Erythroblast (primary cell): ENCODE measurements at regions not wholly inside any gene's neighbourhood (a gene's known extent, or its start where the extent isn't known, plus 50 kb on each side); places are given as distances from the start of the nearest gene placed in this dataset.

Source experiments
- GATA1 ChIP-seq: IDR thresholded peaks from 2 replicates; pipeline ENCODE4 v1.6.1; 2011; ENCODE audit warnings: low read depth, mild to moderate bottlenecking, control low read depth, low read length, moderate library complexity
- POLR2A ChIP-seq: IDR thresholded peaks from 2 replicates; pipeline ENCODE4 v1.6.1; 2011; ENCODE audit warnings: mild to moderate bottlenecking, low read length

DNA sequence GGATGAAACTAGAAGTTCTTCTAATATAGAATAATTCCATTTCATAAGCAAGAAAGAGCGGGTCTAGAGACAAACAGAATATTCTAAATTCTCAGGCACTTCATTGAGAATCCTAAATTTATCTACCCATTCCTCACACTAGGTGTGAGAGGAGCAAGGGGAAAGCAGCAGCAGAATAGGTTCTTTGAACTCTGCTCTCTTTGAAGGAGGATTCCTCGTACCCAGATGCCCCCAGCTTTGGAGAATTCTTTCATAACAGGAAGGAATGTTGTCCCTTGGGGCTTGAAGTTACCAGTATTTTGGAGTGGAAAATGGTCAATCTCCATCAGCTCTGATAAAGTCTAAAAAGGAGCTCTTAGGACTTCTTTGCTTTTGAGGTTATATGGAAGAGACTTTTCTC is 59.7 kb upstream of the RASGEF1B start:
- no peak for TF ChIP-seq POLR2A
- TF ChIP-seq GATA1, result no peak
